Mesendoderm (in vitro differentiated cells): ENCODE measurements at regions not wholly inside any gene's neighbourhood (a gene's known extent, or its start where the extent isn't known, plus 50 kb on each side); places are given as distances from the start of the nearest gene placed in this dataset.

ENCODE experiments used
- DNase-seq: peaks from one replicate; pipeline ENCODE4 v3.0.0; 2013
- H2AK5ac ChIP-seq: 2 replicates; pipeline ENCODE4 v1.6.1; 2013; ENCODE audit warnings: low read length, inconsistent platforms
- H2BK120ac ChIP-seq: 2 replicates; pipeline ENCODE4 v1.6.1; 2013; ENCODE audit warnings: low read depth, mild to moderate bottlenecking, low read length, moderate library complexity, mixed read lengths
- H2BK15ac ChIP-seq: replicated peaks from 2 replicates; pipeline ENCODE4 v1.6.1; 2013; ENCODE audit warnings: low read depth, mild to moderate bottlenecking, moderate library complexity
- H2BK5ac ChIP-seq: 2 replicates; pipeline ENCODE4 v1.6.1; 2013; ENCODE audit warnings: low read length, inconsistent platforms
- H3K18ac ChIP-seq: 2 replicates; pipeline ENCODE4 v1.6.1; 2013; ENCODE audit warnings: mild to moderate bottlenecking, low read length, mixed read lengths
- H3K23ac ChIP-seq: one replicate; pipeline ENCODE4 v1.6.1; 2013; ENCODE audit warnings: low read length
- H3K27ac ChIP-seq: 2 replicates; pipeline ENCODE4 v1.5.1; 2013; ENCODE audit warnings: low read depth, mild to moderate bottlenecking, inconsistent platforms, low read length, moderate library complexity
- H3K27me3 ChIP-seq: 2 replicates; pipeline ENCODE4 v1.6.1; 2013; ENCODE audit warnings: low read length, control low read depth, mild to moderate bottlenecking, inconsistent platforms; ENCODE audit not compliant: insufficient read depth, poor library complexity
- H3K36me3 ChIP-seq: 2 replicates; pipeline ENCODE4 v1.6.1; 2013; ENCODE audit warnings: low read length, inconsistent platforms; ENCODE audit not compliant: control insufficient read depth, insufficient read depth
- H3K4ac ChIP-seq: one replicate; pipeline ENCODE4 v1.6.1; 2013; ENCODE audit warnings: low read depth, mild to moderate bottlenecking, low read length, moderate library complexity
- H3K4me1 ChIP-seq: 2 replicates; pipeline ENCODE4 v1.6.1; 2013; ENCODE audit warnings: low read depth, low read length, inconsistent platforms; ENCODE audit not compliant: control insufficient read depth
- H3K4me2 ChIP-seq: 2 replicates; pipeline ENCODE4 v1.6.1; 2013; ENCODE audit warnings: low read length
- H3K4me3 ChIP-seq: 2 replicates; pipeline ENCODE4 v1.5.1; 2013; ENCODE audit warnings: mild to moderate bottlenecking, low read length
- H3K56ac ChIP-seq: one replicate; pipeline ENCODE4 v1.6.1; 2013; ENCODE audit warnings: low read length
- H3K79me1 ChIP-seq: 2 replicates; pipeline ENCODE4 v1.6.1; 2013; ENCODE audit warnings: low read length, inconsistent platforms
- H3K79me2 ChIP-seq: 2 replicates; pipeline ENCODE4 v1.6.1; 2013; ENCODE audit warnings: mild to moderate bottlenecking, low read length; ENCODE audit not compliant: control insufficient read depth, insufficient read depth
- H3K9ac ChIP-seq: 2 replicates; pipeline ENCODE4 v1.6.1; 2013; ENCODE audit warnings: low read length, inconsistent platforms
- H4K5ac ChIP-seq: one replicate; pipeline ENCODE4 v1.6.1; 2013; ENCODE audit warnings: low read length
- H4K8ac ChIP-seq: one replicate; pipeline ENCODE4 v1.6.1; 2013; ENCODE audit warnings: low read depth, mild to moderate bottlenecking, control low read depth, low read length, moderate library complexity
- WGBS: extraction: QIAGEN DNeasy Blood & Tissue Kit; methylation state at CpG from one replicate; pipeline ENCODE4 v1.1.7; 2013; ENCODE audit warnings: low lambda C conversion rate, missing lambda C conversion rate; ENCODE audit not compliant: insufficient coverage; ENCODE audit errors: extremely low coverage; 5-methylcytosine and 5-hydroxymethylcytosine counted together

DNA sequence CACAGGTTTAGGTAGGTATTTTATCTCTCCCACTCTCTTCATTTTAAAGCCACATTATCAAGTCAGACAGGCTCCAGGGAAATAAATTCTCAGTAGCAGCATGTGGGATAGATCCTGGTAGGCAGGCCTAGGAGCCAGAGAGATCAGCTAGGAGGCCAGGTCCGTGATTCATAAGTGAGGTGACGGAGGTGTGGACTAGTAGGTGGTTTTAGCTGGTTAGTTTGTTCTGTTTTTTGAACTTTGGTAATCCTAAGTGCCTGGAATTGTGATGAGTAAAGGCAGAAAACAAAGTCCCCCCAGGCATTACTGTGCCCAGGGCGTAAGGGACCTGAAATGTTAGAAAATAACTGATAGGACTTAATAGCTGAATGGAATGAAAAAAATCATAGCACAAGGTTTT, 53.6 kb upstream of the E2F3 start:
- DNase-seq = no peak
- Histone ChIP-seq H3K4me3 (no peak overlapping the region), H3K23ac (no peak overlapping the region), H2BK120ac (no peak overlapping the region), H3K56ac (no peak overlapping the region), H3K18ac (no peak overlapping the region), H3K27ac (no peak overlapping the region), H2BK15ac (no peak overlapping the region), H2BK5ac (no peak overlapping the region), H3K79me1 (no peaks in the 10 kb centered on the region), H3K4ac (no peak overlapping the region), H2AK5ac (no peak overlapping the region), H4K5ac (no peak overlapping the region), H3K9ac (no peak overlapping the region), H3K27me3 (no peaks in the 10 kb centered on the region), H3K4me2 (no peak overlapping the region), H3K4me1 (no peaks in the 10 kb centered on the region), H3K79me2 (no peaks in the 10 kb centered on the region), H3K36me3 (no peaks in the 10 kb centered on the region), H4K8ac (no peak overlapping the region)
- no CpG with 5 or more reads among the region's 3 CpGs for WGBS

DNA sequence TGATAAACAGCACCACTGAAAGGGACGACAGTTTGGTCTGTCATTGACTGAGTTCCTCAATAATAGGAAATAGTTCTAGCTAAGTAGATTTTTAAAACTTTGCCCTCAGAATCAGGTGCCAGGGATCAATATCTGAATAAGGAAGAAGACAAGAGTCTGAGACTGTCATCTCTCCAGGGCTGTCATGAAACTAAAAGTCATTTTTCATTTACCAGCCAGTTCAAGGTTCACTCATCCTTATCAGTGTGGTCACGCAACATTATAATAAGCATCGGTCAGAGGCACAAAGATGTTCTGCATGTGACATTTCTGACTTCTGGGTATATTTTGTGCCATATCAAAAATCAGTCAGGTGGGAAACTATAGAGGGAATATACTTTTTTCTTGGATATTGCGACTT, 52.5 kb upstream of the E2F3 start:
- Histone ChIP-seq H3K4ac (no peak overlapping the region), H3K4me1 (no peaks in the 10 kb centered on the region), H2BK5ac (no peak overlapping the region), H4K5ac (no peak overlapping the region), H3K9ac (no peak overlapping the region), H3K4me2 (no peak overlapping the region), H2BK15ac (no peak overlapping the region), H3K36me3 (no peaks in the 10 kb centered on the region), H3K18ac (no peak overlapping the region), H2BK120ac (no peak overlapping the region), H3K27me3 (no peaks in the 10 kb centered on the region), H3K56ac (no peak overlapping the region), H3K4me3 (no peak overlapping the region), H4K8ac (no peak overlapping the region), H2AK5ac (no peak overlapping the region), H3K23ac (no peak overlapping the region), H3K79me1 (no peaks in the 10 kb centered on the region), H3K27ac (no peak overlapping the region), H3K79me2 (no peaks in the 10 kb centered on the region)
- WGBS = no CpG with 5 or more reads among the region's 4 CpGs
- no peak for DNase-seq

DNA sequence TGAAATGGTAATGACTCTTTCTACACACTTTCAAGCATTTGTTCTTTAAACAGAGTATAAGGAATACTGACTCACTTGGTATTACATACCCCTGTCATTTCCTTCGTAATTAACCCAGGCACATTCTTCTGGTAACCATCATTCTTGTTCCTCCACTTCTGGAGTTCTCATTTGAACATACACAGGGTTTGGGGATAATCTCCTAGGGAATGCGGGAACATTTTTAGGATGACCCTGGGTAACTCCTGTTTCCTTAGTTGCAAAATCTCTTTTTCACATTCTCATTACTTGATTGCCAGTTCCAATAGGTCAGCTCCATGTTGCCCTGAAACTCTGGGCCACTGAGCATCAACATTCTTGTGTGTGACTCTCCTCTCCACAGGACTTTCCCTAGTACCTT, 51.5 kb upstream of the E2F3 start:
- Histone ChIP-seq H2BK15ac (no peak overlapping the region), H3K79me1 (no peaks in the 10 kb centered on the region), H3K4me3 (no peak overlapping the region), H3K27ac (no peak overlapping the region), H4K5ac (no peak overlapping the region), H3K56ac (no peak overlapping the region), H3K4ac (no peak overlapping the region), H2BK120ac (no peak overlapping the region), H3K4me2 (no peak overlapping the region), H3K36me3 (no peaks in the 10 kb centered on the region), H3K18ac (no peak overlapping the region), H3K79me2 (no peaks in the 10 kb centered on the region), H2BK5ac (no peak overlapping the region), H3K4me1 (no peaks in the 10 kb centered on the region), H2AK5ac (no peak overlapping the region), H3K23ac (no peak overlapping the region), H4K8ac (no peak overlapping the region), H3K9ac (no peak overlapping the region), H3K27me3 (no peaks in the 10 kb centered on the region)
- no peak for DNase-seq
- WGBS = no CpG with 5 or more reads among the region's 2 CpGs

DNA sequence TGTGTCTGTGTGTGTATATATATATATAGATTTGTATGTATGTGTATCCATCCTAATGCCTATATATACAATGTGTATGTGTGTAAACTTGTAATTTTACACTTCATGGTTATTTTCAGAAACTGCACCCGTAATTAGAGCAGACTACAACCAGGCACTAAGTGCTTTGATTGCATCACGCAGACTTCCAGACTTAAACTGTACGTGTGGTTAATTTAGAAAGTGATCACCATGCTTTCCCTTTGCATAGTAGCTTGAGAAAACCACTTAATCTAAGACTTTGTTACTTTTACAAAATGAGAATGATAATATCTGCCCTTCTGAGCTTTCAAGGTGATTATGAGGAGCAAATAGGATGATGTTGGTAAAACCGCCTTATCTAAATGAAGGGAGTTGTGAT, 50.1 kb upstream of the E2F3 start:
- H3K79me2 ChIP-seq = no peaks in the 10 kb centered on the region
- no peaks in the 10 kb centered on the region for H3K27me3 ChIP-seq
- no peak overlapping the region for H3K18ac ChIP-seq
- no peak overlapping the region for H3K56ac ChIP-seq
- DNase-seq = no peak
- no CpG with 5 or more reads among the region's 4 CpGs for WGBS
- H2BK120ac ChIP-seq = no peak overlapping the region
- no peak overlapping the region for H3K23ac ChIP-seq
- H3K4me2 ChIP-seq = no peak overlapping the region
- no peak overlapping the region for H2BK5ac ChIP-seq
- no peak overlapping the region for H3K4me3 ChIP-seq
- H3K4me1 ChIP-seq = no peaks in the 10 kb centered on the region
- no peak overlapping the region for H4K5ac ChIP-seq
- no peak overlapping the region for H2AK5ac ChIP-seq
- no peak overlapping the region for H3K4ac ChIP-seq
- no peaks in the 10 kb centered on the region for H3K36me3 ChIP-seq
- no peaks in the 10 kb centered on the region for H3K79me1 ChIP-seq
- H2BK15ac ChIP-seq = no peak overlapping the region
- no peak overlapping the region for H4K8ac ChIP-seq
- no peak overlapping the region for H3K27ac ChIP-seq
- H3K9ac ChIP-seq = no peak overlapping the region
